NCI-H187 (cell line): ENCODE measurements at regions not wholly inside any gene's neighbourhood (a gene's known extent, or its start where the extent isn't known, plus 50 kb on each side); places are given as distances from the start of the nearest gene placed in this dataset.

Experiments used
- DNase-seq, 2 experiments: peaks; one replicate each; lab custom pipeline; 2025; lab: John Stamatoyannopoulos, UW

- DNase-seq = no peak
Measured at GRCh38 chr10:57874810-57875209, 392.9 kb downstream of the IPMK start.

GRCh38 chr10:57867241-57867640 lies 400.5 kb downstream of the IPMK start:
- no peak for DNase-seq

GRCh38 chr10:57864765-57865680 lies 402.7 kb downstream of the IPMK start:
- DNase-seq = no peak

- DNase-seq = no peak
Measured at GRCh38 chr10:57849691-57850357, 417.9 kb downstream of the IPMK start.

- DNase-seq = no peak
Measured at GRCh38 chr10:57846307-57847065, 421.2 kb downstream of the IPMK start.

DNA sequence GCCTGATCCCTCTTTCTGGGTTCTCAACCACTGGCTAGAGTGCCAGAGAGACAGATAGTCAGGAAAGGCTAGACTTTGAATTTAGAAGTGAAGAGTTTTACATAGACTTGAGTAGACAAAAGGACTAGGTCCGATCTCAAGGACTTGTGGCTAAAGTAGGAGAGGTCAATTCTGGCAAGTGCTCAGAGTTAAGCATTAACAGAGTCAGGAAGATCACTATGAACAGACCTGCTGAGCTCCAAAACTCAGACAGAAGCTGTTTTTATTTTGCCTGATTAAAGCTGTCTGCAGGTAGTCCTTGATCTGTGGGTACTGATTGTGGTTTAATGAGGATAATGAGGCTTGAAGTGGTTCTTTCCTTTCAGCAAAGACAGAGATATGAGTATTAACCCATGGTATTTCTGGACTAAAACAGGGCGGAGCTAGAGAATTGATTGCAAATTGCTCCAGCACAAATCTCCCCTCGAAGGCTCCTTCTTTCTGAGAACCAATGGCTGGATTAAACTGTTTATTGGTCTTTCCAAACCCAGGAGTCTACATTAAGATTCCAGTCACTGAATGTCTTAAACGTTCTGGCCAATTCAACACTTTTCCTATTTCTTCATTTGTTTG lies 423.2 kb downstream of the IPMK start:
- DNase-seq = no peak

GRCh38 chr10:57830877-57831560 lies 436.7 kb downstream of the IPMK start:
- DNase-seq = no peak

- DNase-seq = no peak
Measured at GRCh38 chr10:57825015-57825414, 442.7 kb downstream of the IPMK start.

GRCh38 chr10:57823398-57823797 lies 444.3 kb downstream of the IPMK start:
- DNase-seq = no peak

DNA sequence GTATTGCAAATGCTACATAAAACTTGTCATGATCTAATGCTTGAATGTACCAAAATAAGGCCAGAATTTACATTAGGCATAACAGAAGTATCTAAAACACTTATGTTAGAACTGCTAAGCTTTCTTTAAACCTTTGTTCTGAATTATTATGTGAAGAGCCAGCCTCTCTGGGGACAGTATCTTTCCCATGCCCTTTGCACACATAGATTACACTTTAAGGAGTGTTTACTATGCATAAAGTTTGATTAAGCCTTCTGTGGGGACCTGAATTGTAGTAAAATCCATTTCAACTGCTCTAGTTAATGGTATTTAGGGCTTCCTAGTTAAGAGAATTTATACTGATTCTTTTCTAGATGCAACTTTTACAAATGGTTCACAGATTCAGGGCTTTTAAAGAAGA lies 444.7 kb downstream of the IPMK start:
- no peak for DNase-seq

DNA sequence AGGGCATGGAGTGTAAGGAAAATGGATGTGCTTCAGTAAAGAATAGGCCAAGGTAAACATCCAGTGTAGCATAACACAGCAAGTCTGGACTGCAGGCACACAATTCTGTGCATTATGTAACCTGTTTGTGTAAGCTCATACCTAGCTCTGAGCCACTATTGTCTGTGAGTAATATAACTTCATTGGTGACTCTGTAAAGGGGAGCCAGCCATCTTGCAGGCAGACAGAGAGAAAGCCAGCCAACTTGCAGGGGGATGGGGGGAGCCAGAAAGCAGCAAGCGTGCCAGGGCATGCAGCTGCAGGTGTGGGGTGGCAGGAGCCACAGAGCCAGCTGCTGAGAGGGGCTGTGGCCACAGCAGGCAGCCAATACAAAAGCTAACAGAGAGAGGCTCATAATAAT lies 449.2 kb downstream of the IPMK start:
- no peak for DNase-seq

- no peak for DNase-seq
Measured at GRCh38 chr10:57817741-57818140, 450.0 kb downstream of the IPMK start.

DNA sequence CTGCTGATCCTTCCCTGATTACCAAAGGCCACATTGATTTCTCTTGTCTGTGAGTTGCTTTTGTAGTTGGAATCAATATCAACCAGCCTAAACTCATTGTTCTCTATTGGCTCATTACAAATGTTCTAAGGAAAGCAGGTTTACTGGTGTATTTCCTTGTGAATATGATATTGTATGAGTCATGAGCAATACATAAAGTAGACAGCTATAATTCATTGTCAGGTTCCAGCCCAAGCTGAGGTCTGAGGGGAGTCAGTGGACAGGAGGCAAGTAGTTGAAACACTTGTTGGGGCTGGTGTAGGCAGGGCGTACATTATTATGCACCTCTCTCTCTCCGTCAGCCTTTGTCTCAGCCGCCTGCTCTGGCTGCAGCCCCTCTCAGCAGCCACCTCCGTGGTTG lies 451.7 kb downstream of the IPMK start:
- DNase-seq = no peak

GRCh38 chr10:57809961-57810360 lies 457.7 kb downstream of the IPMK start:
- no peak for DNase-seq

DNA sequence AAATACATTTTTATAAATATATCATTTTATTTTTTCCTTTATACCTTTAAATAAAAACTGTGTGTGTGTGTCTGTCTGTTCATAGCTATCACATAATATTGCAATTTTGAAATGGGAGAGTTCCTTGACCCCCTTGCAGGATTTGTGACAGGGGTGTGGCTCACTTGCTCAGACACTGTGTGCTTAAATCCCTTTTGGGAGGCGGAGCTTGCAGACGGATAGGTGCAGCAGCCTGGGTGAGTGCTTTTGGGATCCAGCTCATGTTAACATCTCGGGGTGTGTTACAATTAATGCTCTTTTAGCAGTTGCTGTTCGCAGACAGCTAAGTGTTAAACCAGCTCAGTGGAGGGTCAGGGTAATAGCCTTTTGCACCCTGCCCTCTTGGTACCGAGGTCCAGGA lies 459.8 kb downstream of the IPMK start:
- DNase-seq = no peak

DNA sequence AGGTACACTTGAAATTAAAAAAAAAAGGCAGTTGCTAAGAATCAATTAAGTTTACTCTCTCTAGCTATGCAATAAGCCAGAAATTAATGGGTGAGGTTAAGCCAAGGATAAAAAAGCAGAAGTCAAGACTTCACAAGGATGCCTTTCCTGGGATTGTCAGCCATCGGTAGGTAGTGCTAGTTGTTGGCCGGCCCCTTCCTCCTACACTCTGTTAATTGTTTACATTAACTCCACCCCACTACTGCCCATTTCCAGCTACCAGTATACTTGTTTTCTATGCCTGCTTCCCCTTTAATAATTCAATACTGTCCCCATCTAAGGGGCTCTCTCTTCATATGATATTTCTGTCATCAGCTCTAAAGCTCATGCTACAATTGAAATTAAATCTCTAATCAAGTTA lies 461.0 kb downstream of the IPMK start:
- DNase-seq = no peak

GRCh38 chr10:57799625-57800024 lies 468.1 kb downstream of the IPMK start:
- no peak for DNase-seq

DNA sequence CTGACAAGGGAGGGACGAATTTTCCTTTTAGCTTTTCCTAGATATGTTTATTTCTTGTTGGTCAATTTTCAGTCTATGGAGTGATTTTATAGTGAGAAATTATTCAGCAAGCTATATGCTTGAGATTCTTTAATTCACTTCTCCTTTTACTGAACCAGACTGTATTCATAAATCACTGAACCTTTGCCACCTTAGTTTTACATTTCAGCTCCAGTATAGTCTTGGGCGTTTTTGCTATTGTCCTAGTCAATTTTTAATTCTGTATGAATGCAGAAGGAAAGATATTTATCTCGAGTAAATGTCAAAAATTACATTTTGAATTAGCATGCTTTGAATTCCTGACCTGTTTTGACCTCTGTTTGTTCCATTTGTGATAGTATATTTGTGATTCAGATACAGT lies 468.9 kb downstream of the IPMK start:
- DNase-seq = no peak

GRCh38 chr10:57791546-57791945 lies 476.1 kb downstream of the IPMK start:
- no peak for DNase-seq

DNA sequence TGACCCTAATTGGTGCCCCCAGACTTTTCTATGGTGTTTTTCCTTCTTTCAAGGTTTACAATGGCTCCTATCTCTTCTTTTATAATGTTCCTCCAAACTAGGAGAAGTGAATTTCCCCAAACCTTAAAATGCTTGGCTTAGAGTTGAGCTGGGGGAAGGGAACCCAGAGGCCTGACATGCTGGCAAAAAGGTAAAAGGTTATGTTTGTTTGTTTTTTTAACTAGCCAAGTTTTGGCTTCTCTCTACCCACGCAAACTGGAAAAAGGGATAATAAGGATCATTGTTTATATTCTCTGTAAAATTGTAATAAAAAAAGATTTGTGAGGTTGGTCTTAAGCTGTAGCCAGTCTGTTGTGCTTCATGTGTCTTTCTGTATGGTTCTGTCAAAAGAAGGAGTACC lies 477.0 kb downstream of the IPMK start:
- no peak for DNase-seq

DNA sequence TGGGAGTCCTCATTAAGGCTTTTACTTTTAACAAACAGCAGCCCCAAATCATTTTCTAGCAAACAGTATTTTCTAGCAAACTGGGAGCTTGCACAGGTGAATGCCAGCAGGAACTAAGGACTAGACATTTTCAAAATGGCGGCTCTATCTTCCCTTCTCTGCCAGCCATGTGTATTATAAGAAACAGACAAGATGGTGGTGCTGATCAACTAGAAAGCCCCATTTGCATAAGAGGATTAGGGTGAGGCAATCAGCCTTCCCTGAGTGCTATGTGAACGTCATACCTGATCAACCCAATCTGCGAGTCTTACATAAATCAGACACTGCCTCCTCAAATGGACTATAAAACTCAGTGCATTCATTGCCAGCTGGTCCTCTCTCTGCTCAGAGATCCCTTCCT lies 479.6 kb downstream of the IPMK start:
- DNase-seq = no peak
